ENCODE measurements at regions not wholly inside any gene's neighbourhood (a gene's known extent, or its start where the extent isn't known, plus 50 kb on each side); places are given as distances from the start of the nearest gene placed in this dataset.

DNA sequence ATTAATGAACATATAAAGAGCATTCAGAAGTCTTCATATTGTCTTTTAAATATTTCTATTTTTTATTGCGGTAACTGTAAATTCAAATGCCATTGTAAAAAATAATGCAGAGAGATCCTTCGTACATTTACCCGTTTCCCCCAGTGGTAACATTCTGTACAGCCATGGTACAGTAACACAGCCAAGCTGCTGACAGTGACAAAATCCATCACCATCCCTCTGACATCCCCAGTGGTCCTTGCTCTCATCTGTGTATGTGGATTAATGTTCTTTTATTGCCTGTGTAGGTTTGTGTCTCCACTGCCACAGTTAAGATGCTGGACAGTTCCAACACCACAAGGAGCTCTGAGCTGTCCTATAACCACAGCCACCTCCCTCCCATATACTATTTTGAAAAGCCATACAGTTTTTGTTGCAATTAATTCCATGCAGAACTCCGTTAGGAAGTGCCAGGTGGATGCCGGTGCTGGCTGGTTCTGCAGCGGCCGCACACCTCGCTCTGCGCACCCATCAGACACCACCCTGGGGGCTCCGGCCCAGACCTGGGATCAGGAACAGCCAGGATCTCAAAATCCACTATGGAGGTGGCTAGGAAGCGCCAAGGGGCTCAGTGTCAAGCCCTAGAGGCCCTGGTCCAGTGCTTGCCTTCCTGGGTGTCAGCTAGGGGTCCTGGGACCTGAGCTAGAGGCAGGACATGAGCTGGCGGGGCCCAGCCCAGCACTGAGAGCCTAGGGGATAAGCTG is 93.1 kb upstream of the PMEPA1 start:
- TF ChIP-seq POLR2AphosphoS5 (IDR thresholded peaks at IDR 0.05) (no peak), CTCF (IDR thresholded peaks at IDR 0.05) (no peak)
